GM12865 (cell line): ENCODE measurements at regions not wholly inside any gene's neighbourhood (a gene's known extent, or its start where the extent isn't known, plus 50 kb on each side); places are given as distances from the start of the nearest gene placed in this dataset.

ENCODE experiments used
- DNase-seq: peaks from one replicate; pipeline ENCODE4 v3.0.0; 2010; ENCODE audit warnings: low read depth
- H3K4me3 ChIP-seq: 2 replicates; pipeline ENCODE4 v1.5.1; 2011; ENCODE audit warnings: mild to moderate bottlenecking, low read depth, low read length, control low read depth
- TF ChIP-seq, protein P1 (sequence below): IDR thresholded peaks from 2 replicates; pipeline ENCODE4 v1.5.1; 2011; ENCODE audit warnings: low read length, control low read depth, low read depth, inconsistent platforms; ENCODE audit not compliant: insufficient read depth; ENCODE audit errors: missing control alignments

- H3K4me3 ChIP-seq = no peak overlapping the region
- TF ChIP-seq, protein P1, sequence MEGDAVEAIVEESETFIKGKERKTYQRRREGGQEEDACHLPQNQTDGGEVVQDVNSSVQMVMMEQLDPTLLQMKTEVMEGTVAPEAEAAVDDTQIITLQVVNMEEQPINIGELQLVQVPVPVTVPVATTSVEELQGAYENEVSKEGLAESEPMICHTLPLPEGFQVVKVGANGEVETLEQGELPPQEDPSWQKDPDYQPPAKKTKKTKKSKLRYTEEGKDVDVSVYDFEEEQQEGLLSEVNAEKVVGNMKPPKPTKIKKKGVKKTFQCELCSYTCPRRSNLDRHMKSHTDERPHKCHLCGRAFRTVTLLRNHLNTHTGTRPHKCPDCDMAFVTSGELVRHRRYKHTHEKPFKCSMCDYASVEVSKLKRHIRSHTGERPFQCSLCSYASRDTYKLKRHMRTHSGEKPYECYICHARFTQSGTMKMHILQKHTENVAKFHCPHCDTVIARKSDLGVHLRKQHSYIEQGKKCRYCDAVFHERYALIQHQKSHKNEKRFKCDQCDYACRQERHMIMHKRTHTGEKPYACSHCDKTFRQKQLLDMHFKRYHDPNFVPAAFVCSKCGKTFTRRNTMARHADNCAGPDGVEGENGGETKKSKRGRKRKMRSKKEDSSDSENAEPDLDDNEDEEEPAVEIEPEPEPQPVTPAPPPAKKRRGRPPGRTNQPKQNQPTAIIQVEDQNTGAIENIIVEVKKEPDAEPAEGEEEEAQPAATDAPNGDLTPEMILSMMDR = no peak
- DNase-seq = no peak
Observed at GRCh38 chr11:81920205-81920604, 813.5 kb downstream of the FAM181B start.

DNA sequence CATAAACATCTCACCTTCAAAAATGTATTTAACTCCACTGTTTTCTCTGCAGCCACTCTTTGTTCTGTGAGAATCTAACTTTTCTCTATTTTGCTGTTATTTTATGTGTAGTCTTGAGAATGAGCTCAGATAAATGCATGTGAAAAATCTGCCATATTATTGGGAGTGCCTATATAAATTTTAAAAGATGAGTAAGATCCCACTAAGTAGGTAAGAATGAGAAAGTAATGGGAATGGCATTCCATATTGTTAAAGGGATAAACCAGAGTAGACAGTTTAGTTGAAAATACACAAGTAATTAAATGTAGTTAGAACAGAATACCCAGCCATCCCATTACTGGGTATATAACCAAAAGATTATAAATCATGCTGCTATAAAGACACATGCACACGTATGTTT lies 817.2 kb downstream of the FAM181B start:
- no peak for DNase-seq
- no peak overlapping the region for H3K4me3 ChIP-seq
- TF ChIP-seq, protein P1 = no peak

- H3K4me3 ChIP-seq = no peak overlapping the region
- no peak for DNase-seq
Observed at GRCh38 chr11:81915045-81915444, 818.6 kb downstream of the FAM181B start.

GRCh38 chr11:81913793-81914192 lies 819.9 kb downstream of the FAM181B start:
- DNase-seq = no peak
- H3K4me3 ChIP-seq = no peak overlapping the region
- TF ChIP-seq, protein P1 = no peak

More at GRCh38 chr11:81915045-81915444, 818.6 kb downstream of the FAM181B start:
- TF ChIP-seq, protein P1 = no peak

DNA sequence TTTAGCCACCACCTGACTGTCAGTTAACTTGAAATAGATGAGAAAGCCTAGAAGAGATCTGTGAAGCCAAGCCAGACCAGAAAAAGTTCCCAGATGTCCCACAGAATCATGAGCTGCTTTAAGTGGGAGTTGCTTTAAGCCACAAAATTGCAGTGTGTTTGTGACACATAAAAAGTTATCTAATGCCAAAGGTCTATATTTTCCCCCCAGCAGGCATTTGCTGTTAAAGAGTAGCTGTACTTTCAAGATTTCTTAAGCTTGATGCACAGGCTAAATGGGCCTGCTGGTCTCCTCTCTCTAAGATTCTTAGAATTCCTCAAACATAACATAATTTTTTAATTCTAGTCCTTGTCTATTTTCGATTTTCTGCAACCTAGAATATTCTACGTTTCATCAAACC lies 825.7 kb downstream of the FAM181B start:
- DNase-seq = no peak
- H3K4me3 ChIP-seq = no peak overlapping the region
- TF ChIP-seq, protein P1 = no peak

- no peak for DNase-seq
- no peak overlapping the region for H3K4me3 ChIP-seq
- TF ChIP-seq, protein P1 = no peak
Observed at GRCh38 chr11:81899156-81899555, 834.5 kb downstream of the FAM181B start.

- no peak overlapping the region for H3K4me3 ChIP-seq
- DNase-seq = no peak
- TF ChIP-seq, protein P1 = no peak
Observed at GRCh38 chr11:81897639-81898038, 836.0 kb downstream of the FAM181B start.
